ENCODE measurements at regions not wholly inside any gene's neighbourhood (a gene's known extent, or its start where the extent isn't known, plus 50 kb on each side); places are given as distances from the start of the nearest gene placed in this dataset.
"Not testable (repeated sequence)": the region's sequence is repeated elsewhere in the genome, so short reads cannot be mapped to it uniquely, and the experiment has no call there.

DNA sequence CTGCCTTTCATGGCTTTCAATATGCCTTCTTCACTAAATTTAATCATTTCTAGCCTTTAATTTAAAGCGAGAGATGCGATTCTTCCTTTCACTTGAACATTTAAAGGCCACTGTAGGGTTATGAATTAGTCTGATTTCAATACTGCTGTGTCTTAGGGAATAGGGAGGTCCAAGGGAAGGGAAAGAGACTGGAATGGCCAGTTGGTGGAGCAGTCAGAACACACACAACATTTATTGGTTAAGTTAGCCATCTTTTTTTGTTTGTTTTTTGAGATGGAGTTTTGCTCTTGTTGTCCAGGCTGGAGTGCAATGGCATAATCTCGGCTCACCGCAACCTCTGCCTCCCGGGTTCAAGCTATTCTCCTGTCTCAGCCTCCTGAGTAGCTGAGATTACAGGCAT, 662.5 kb upstream of the LUZP2 start:
- TF ChIP-seq, protein P1, sequence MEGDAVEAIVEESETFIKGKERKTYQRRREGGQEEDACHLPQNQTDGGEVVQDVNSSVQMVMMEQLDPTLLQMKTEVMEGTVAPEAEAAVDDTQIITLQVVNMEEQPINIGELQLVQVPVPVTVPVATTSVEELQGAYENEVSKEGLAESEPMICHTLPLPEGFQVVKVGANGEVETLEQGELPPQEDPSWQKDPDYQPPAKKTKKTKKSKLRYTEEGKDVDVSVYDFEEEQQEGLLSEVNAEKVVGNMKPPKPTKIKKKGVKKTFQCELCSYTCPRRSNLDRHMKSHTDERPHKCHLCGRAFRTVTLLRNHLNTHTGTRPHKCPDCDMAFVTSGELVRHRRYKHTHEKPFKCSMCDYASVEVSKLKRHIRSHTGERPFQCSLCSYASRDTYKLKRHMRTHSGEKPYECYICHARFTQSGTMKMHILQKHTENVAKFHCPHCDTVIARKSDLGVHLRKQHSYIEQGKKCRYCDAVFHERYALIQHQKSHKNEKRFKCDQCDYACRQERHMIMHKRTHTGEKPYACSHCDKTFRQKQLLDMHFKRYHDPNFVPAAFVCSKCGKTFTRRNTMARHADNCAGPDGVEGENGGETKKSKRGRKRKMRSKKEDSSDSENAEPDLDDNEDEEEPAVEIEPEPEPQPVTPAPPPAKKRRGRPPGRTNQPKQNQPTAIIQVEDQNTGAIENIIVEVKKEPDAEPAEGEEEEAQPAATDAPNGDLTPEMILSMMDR (conservative IDR thresholded peaks at IDR 0.05 in 1 of 2, IDR thresholded peaks at IDR 0.05 in 1 of 2; ENCODE audit: low read depth in 1 of 2, low read length in 2 of 2): peak in 1 of 2 donors; percentile 39
- TF ChIP-seq EZH2 (IDR thresholded peaks at IDR 0.05; ENCODE audit: low read length, missing control alignments): not testable (repeated sequence)
